GM12878 (cell line): ENCODE measurements at regions not wholly inside any gene's neighbourhood (a gene's known extent, or its start where the extent isn't known, plus 50 kb on each side); places are given as distances from the start of the nearest gene placed in this dataset.

Experiments
- ATAC-seq: fragments of 200-7000 bp; cut with Tn5 transposase; 3 replicates; pipeline ENCODE4 v1.9.1; 2020; ENCODE audit warnings: mild to moderate bottlenecking, moderate library complexity
- BruUV-seq: library from RNA; stranded (reverse); fragments of 400-500 nt; replicated peaks from 2 replicates; lab custom pipeline; 2021; lab: Mats Ljungman, UMichigan
- CTCF ChIA-PET: fragments of 300-600 bp; sonication (Branson Sonifier 250); formaldehyde crosslinking; extraction: SDS; loops from one replicate; lab custom pipeline; 2021; ENCODE audit warnings: inconsistent platforms; lab: Yijun Ruan, JAX
- POLR2A ChIA-PET: fragments of 350-600 bp; formaldehyde crosslinking; extraction: SDS; loops from one replicate; lab custom pipeline; 2021; ENCODE audit warnings: inconsistent platforms; lab: Charles Lee
- RAD21 ChIA-PET: fragments of 300-600 bp; sonication (Branson Sonifier 250); formaldehyde crosslinking; loops from one replicate; lab custom pipeline; 2023; ENCODE audit warnings: antibody characterized with exemption; ENCODE audit not compliant: unreplicated experiment; lab: Charles Lee
- SMC1A ChIA-PET: fragments of 300-600 bp; sonication (Branson Sonifier 250); formaldehyde crosslinking; loops from one replicate; lab custom pipeline; 2023; ENCODE audit not compliant: unreplicated experiment, uncharacterized antibody; lab: Charles Lee
- DNase-seq: peaks from one replicate; pipeline ENCODE4 v3.0.0-alpha.2; 2011; ENCODE audit warnings: low read depth, low spot score
- FAIRE-seq: peaks from 3 replicates; lab custom pipeline; 2011; peaks lifted over from hg19 to GRCh38; lab: Jason Lieb, UNC
- H2AFZ ChIP-seq: 2 replicates; pipeline ENCODE4 v1.6.0; 2011; ENCODE audit warnings: low read depth, low read length, control low read depth; ENCODE audit not compliant: control insufficient read depth
- H3K27ac ChIP-seq: 2 replicates; pipeline ENCODE4 v1.5.1; 2011; ENCODE audit warnings: control low read depth; ENCODE audit not compliant: control insufficient read depth, insufficient read depth
- H3K27me3 ChIP-seq, 2 experiments: replicated peaks in 1 of 2; 2 replicates each; pipeline versions ENCODE4 v1.6.0 to v1.6.1; 2011; ENCODE audit warnings: low read length in 1 of 2; ENCODE audit not compliant: control insufficient read depth in 2 of 2, insufficient read depth in 2 of 2
- H3K36me3 ChIP-seq, 2 experiments: 2 replicates each; pipeline ENCODE4 v1.5.1; 2011; ENCODE audit warnings: low read length in 1 of 2; ENCODE audit not compliant: control insufficient read depth in 2 of 2, insufficient read depth in 2 of 2
- H3K4me1 ChIP-seq: 2 replicates; pipeline ENCODE4 v1.6.1; 2011; ENCODE audit warnings: mild to moderate bottlenecking, low read length, moderate library complexity, mixed read lengths; ENCODE audit not compliant: control insufficient read depth, insufficient read depth
- H3K4me2 ChIP-seq: 2 replicates; pipeline ENCODE4 v1.6.0; 2011; ENCODE audit warnings: control low read depth; ENCODE audit not compliant: control insufficient read depth, insufficient read depth
- H3K4me3 ChIP-seq: fragments of 200-600 bp; sonication (generic); 2 replicates; pipeline ENCODE4 v1.5.1; 2016
- H3K79me2 ChIP-seq: 2 replicates; pipeline ENCODE4 v1.6.0; 2011; ENCODE audit warnings: low read length; ENCODE audit not compliant: control insufficient read depth, insufficient read depth
- H3K9ac ChIP-seq: 2 replicates; pipeline ENCODE4 v1.8.0; 2011; ENCODE audit warnings: low read length, control low read depth, mixed read lengths; ENCODE audit not compliant: control insufficient read depth, insufficient read depth
- H3K9me3 ChIP-seq: replicated peaks from 3 replicates; pipeline ENCODE4 v1.5.1; 2011; ENCODE audit warnings: mild to moderate bottlenecking, low read length; ENCODE audit not compliant: control insufficient read depth, insufficient read depth
- H4K20me1 ChIP-seq: 2 replicates; pipeline ENCODE4 v1.6.0; 2011; ENCODE audit not compliant: control insufficient read depth, insufficient read depth
- ASH2L ChIP-seq: fragments of 300-600, 200-600 bp; sonication (generic); IDR thresholded peaks from 2 replicates; pipeline ENCODE4 v1.6.1; 2017; ENCODE audit warnings: low read depth, mild to moderate bottlenecking, borderline replicate concordance
- CBX5 ChIP-seq: sonication (generic); IDR thresholded peaks from 2 replicates; pipeline ENCODE4 v1.6.1; 2016; ENCODE audit warnings: low read depth, moderate library complexity, mild to moderate bottlenecking, inconsistent platforms
- CEBPZ ChIP-seq: fragments of 150-350 bp; IDR thresholded peaks from 2 replicates; pipeline ENCODE4 v1.6.1; 2016; ENCODE audit warnings: low read depth, low read length
- EZH2 ChIP-seq: IDR thresholded peaks from 2 replicates; pipeline ENCODE4 v1.6.1; 2012; ENCODE audit warnings: low read depth, mild to moderate bottlenecking, control low read depth, inconsistent platforms, low read length, borderline replicate concordance; ENCODE audit not compliant: control insufficient read depth
- KDM1A ChIP-seq: fragments of 200-600 bp; sonication (generic); IDR thresholded peaks from 2 replicates; pipeline ENCODE4 v1.6.1; 2016; ENCODE audit warnings: borderline replicate concordance
- NFIC ChIP-seq: IDR thresholded peaks from 2 replicates; pipeline ENCODE4 v1.6.1; 2012; ENCODE audit warnings: low read depth, mild to moderate bottlenecking, inconsistent platforms, low read length, moderate library complexity
- NRF1 ChIP-seq: conservative IDR thresholded peaks from 2 replicates; pipeline ENCODE4 v1.6.1; 2011; ENCODE audit warnings: mild to moderate bottlenecking, low read depth, low read length, improper control_type of control experiment
- POLR2AphosphoS2 ChIP-seq: IDR thresholded peaks from 2 replicates; pipeline ENCODE4 v1.6.1; 2011; ENCODE audit warnings: low read depth, mild to moderate bottlenecking, low read length, improper control_type of control experiment, moderate library complexity
- RUNX3 ChIP-seq: IDR thresholded peaks from 2 replicates; pipeline ENCODE4 v1.6.1; 2012; ENCODE audit warnings: low read length, inconsistent platforms
- SRF ChIP-seq, 2 experiments: IDR thresholded peaks; 2 replicates each; pipeline ENCODE4 v1.6.1; 2011; ENCODE audit warnings: low read depth in 2 of 2, low read length in 2 of 2, mild to moderate bottlenecking in 1 of 2, moderate library complexity in 1 of 2
- ZSCAN29 ChIP-seq: fragments of 450-650 bp; IDR thresholded peaks from 2 replicates; pipeline ENCODE4 v1.6.1; 2017; ENCODE audit warnings: mild to moderate bottlenecking, moderate library complexity
- WGBS: methylation state at CpG from one replicate; pipeline ENCODE4 v1.1.6; 2016; ENCODE audit warnings: low lambda C conversion rate; ENCODE audit not compliant: insufficient replicate concordance, insufficient coverage; ENCODE audit errors: missing lambda C conversion rate; 5-methylcytosine and 5-hydroxymethylcytosine counted together
- in situ Hi-C: fragments of 300-500 bp; cut with MboI; formaldehyde crosslinking; loops from 9 replicates; pipeline ENCODE4 v1.14.3; 2018; ENCODE audit warnings: mixed read lengths
- intact Hi-C: fragments of 100-400 bp; cut with micrococcal nuclease; formaldehyde crosslinking; loops from one replicate; pipeline ENCODE4 v1.14.2; 2022; ENCODE audit not compliant: unreplicated experiment
- TF ChIP-seq, protein P1 (sequence below): IDR thresholded peaks from 2 replicates; pipeline ENCODE4 v1.6.1; 2012; ENCODE audit warnings: mild to moderate bottlenecking, low read depth, low read length
- TF ChIP-seq, protein P2 (sequence below): fragments of 450-650 bp; IDR thresholded peaks from 2 replicates; pipeline ENCODE4 v1.6.1; 2016; ENCODE audit warnings: mild to moderate bottlenecking, moderate library complexity, borderline replicate concordance

DNA sequence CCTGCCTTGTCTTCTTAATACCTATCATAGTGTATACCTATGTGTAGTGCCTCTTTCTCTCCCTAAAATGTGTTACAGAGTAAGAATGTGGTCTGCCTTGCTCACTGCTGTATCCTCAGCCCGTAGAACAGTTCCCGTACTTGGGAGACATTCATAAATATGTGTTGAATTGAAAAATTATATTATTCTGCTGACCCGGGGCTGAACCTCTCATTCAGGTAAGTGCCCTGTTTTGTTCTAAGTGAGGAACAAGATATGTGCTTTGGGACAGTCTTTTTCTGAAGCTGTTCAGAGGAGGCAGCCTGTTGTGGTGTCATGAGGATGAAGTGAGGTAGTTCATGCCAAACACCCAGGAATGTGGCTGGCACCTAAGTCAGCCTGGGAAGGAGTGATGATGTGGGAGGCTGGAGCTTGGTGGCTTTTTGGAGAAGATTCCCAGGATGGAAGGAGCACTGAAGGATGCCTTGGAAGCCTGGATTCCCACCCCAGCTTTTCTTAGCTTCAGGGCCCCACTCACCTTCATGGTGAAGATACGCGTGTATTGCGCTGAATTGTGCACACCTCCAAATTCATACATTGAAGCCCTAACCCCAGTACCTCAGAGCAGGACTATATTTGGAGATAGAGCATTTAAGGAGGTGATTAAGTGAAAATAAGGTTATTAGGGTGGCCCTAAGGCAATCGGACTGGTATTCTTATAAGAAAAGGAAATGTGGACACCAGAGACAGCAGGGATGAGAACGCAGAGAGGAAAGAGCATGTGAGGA lies 166.3 kb downstream of the DDX1 start:
- CTCF ChIA-PET, result no interaction called here
- 51% methylated on average over 8 of the region's 8 CpGs for WGBS
- peaks cover 3 to 5% of the 10 kb centered on the region in 2 experiments; a peak in 3 of 4 replicates for H3K27me3 ChIP-seq
- H4K20me1 ChIP-seq, result no peaks in the 10 kb centered on the region
- H3K4me3 ChIP-seq, result no peak overlapping the region
- POLR2A ChIA-PET, result no interaction called here
- no peaks in the 10 kb centered on the region for H3K36me3 ChIP-seq
- no peaks in the 10 kb centered on the region for H3K4me1 ChIP-seq
- SMC1A ChIA-PET, result no interaction called here
- no peaks in the 10 kb centered on the region for H3K9me3 ChIP-seq
- no peaks in the 10 kb centered on the region for H3K79me2 ChIP-seq
- BruUV-seq, result no TSS peak
- no peak for DNase-seq
- FAIRE-seq, result no peak
- RAD21 ChIA-PET, result no interaction called here
- H3K4me2 ChIP-seq, result no peak overlapping the region
- intact Hi-C loops, result no loop called here
- in situ Hi-C loops, result no loop called here
- H2AFZ ChIP-seq, result no peak overlapping the region
- H3K9ac ChIP-seq, result no peak overlapping the region
- ATAC-seq, result no peak
- H3K27ac ChIP-seq, result no peak overlapping the region
- TF ChIP-seq CEBPZ (no peak), NRF1 (no peak), SRF (IDR thresholded peaks at IDR 0.05; ENCODE audit: low read depth in 2 of 2, low read length in 2 of 2) (no peak), POLR2AphosphoS2 (no peak), EZH2 (no peak), ASH2L (no peak), RUNX3 (no peak), NFIC (no peak), ZSCAN29 (no peak), CBX5 (no peak), KDM1A (no peak)
- TF ChIP-seq, protein P1, sequence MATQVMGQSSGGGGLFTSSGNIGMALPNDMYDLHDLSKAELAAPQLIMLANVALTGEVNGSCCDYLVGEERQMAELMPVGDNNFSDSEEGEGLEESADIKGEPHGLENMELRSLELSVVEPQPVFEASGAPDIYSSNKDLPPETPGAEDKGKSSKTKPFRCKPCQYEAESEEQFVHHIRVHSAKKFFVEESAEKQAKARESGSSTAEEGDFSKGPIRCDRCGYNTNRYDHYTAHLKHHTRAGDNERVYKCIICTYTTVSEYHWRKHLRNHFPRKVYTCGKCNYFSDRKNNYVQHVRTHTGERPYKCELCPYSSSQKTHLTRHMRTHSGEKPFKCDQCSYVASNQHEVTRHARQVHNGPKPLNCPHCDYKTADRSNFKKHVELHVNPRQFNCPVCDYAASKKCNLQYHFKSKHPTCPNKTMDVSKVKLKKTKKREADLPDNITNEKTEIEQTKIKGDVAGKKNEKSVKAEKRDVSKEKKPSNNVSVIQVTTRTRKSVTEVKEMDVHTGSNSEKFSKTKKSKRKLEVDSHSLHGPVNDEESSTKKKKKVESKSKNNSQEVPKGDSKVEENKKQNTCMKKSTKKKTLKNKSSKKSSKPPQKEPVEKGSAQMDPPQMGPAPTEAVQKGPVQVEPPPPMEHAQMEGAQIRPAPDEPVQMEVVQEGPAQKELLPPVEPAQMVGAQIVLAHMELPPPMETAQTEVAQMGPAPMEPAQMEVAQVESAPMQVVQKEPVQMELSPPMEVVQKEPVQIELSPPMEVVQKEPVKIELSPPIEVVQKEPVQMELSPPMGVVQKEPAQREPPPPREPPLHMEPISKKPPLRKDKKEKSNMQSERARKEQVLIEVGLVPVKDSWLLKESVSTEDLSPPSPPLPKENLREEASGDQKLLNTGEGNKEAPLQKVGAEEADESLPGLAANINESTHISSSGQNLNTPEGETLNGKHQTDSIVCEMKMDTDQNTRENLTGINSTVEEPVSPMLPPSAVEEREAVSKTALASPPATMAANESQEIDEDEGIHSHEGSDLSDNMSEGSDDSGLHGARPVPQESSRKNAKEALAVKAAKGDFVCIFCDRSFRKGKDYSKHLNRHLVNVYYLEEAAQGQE, result no peak
- TF ChIP-seq, protein P2, sequence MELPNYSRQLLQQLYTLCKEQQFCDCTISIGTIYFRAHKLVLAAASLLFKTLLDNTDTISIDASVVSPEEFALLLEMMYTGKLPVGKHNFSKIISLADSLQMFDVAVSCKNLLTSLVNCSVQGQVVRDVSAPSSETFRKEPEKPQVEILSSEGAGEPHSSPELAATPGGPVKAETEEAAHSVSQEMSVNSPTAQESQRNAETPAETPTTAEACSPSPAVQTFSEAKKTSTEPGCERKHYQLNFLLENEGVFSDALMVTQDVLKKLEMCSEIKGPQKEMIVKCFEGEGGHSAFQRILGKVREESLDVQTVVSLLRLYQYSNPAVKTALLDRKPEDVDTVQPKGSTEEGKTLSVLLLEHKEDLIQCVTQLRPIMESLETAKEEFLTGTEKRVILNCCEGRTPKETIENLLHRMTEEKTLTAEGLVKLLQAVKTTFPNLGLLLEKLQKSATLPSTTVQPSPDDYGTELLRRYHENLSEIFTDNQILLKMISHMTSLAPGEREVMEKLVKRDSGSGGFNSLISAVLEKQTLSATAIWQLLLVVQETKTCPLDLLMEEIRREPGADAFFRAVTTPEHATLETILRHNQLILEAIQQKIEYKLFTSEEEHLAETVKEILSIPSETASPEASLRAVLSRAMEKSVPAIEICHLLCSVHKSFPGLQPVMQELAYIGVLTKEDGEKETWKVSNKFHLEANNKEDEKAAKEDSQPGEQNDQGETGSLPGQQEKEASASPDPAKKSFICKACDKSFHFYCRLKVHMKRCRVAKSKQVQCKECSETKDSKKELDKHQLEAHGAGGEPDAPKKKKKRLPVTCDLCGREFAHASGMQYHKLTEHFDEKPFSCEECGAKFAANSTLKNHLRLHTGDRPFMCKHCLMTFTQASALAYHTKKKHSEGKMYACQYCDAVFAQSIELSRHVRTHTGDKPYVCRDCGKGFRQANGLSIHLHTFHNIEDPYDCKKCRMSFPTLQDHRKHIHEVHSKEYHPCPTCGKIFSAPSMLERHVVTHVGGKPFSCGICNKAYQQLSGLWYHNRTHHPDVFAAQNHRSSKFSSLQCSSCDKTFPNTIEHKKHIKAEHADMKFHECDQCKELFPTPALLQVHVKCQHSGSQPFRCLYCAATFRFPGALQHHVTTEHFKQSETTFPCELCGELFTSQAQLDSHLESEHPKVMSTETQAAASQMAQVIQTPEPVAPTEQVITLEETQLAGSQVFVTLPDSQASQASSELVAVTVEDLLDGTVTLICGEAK, result no peak
